NT2/D1 (cell line): ENCODE measurements at regions not wholly inside any gene's neighbourhood (a gene's known extent, or its start where the extent isn't known, plus 50 kb on each side); places are given as distances from the start of the nearest gene placed in this dataset.

Experiments used
- SUZ12 ChIP-seq: IDR thresholded peaks from 2 replicates; pipeline ENCODE4 v1.6.1; 2011; ENCODE audit not compliant: insufficient read length, insufficient read depth; ENCODE audit errors: extremely low read depth
- YY1 ChIP-seq: IDR thresholded peaks from 2 replicates; pipeline ENCODE4 v1.6.1; 2011; ENCODE audit not compliant: insufficient read length, insufficient read depth
- ZNF274 ChIP-seq: IDR thresholded peaks from 2 replicates; pipeline ENCODE4 v1.6.1; 2011; ENCODE audit warnings: mild to moderate bottlenecking, low read depth, low read length

DNA sequence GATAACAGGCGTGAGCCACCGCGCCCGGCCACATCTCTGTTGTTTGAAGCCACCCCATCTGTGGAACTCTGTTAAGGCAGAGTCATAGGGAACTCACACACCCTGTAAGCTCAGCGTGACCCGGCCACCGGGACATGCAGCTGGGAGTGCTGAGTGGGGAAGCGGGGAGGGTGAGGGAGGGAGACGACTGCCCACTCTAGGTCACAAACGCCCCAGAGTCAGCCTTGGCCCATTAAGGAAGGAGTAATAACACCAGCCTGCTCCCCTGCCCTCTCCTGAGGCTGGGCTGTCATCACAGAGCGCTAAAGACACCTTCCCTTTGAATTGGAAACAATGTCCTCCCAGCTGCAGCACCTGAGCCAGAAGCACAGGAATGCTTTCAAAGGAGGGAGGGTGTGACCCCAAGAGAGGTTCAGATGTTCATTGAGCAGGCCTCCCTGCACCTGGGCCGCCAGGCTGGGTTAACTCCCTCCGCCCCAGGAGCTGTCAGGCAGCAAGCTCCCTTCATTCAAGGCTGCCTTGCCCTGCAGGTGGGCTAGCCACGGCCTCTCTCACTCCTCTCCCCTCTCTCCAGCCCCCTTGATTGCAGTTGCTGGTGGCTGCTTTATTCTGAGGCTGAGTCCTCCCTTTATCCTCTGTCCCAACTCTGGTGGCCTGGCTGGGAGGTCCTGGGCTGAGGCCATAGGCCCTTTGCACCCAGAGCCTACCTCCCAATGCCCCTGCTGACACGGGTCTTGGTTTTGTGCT lies 77.2 kb upstream of the HPCAL1 start:
- TF ChIP-seq SUZ12: no peak
- no peak for TF ChIP-seq YY1
- no peak for TF ChIP-seq ZNF274
